ENCODE measurements at regions not wholly inside any gene's neighbourhood (a gene's known extent, or its start where the extent isn't known, plus 50 kb on each side); places are given as distances from the start of the nearest gene placed in this dataset.

DNA sequence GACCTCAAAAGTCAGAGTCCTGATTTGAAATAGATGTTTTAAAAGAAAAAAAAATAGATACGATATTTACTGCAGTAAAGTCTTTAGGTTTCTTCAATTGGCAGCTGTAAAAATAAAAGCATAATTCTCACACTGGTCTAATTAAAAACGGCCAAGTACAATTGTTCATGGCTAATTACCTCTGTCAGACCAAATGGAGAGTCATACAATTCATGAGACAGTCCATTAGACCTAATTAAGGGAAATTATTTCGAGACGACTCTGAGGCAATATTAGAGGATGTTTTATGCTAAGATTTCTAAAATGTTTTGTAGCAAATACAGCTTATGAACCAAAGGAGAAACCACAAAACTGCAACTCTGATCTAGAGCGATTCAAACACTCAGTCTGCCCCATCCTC is 131.3 kb downstream of the PHLDA1 start:
- TF ChIP-seq, protein P1, sequence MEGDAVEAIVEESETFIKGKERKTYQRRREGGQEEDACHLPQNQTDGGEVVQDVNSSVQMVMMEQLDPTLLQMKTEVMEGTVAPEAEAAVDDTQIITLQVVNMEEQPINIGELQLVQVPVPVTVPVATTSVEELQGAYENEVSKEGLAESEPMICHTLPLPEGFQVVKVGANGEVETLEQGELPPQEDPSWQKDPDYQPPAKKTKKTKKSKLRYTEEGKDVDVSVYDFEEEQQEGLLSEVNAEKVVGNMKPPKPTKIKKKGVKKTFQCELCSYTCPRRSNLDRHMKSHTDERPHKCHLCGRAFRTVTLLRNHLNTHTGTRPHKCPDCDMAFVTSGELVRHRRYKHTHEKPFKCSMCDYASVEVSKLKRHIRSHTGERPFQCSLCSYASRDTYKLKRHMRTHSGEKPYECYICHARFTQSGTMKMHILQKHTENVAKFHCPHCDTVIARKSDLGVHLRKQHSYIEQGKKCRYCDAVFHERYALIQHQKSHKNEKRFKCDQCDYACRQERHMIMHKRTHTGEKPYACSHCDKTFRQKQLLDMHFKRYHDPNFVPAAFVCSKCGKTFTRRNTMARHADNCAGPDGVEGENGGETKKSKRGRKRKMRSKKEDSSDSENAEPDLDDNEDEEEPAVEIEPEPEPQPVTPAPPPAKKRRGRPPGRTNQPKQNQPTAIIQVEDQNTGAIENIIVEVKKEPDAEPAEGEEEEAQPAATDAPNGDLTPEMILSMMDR (IDR thresholded peaks at IDR 0.05), result no peak
- no peak for TF ChIP-seq EP300 (IDR thresholded peaks at IDR 0.05)
- TF ChIP-seq POLR2A (IDR thresholded peaks at IDR 0.05), result no peak
